Transverse colon (tissue), 4 donors: ENCODE measurements at regions not wholly inside any gene's neighbourhood (a gene's known extent, or its start where the extent isn't known, plus 50 kb on each side); places are given as distances from the start of the nearest gene placed in this dataset.

Experiments
- CTCF ChIP-seq, 5 experiments: fragments of 200-600 bp in 3 of 5; fragments of 450-650 bp in 2 of 5; sonication (generic) in 3 of 5; IDR thresholded peaks; 1 replicate in 2 of 5; 2 replicates in 3 of 5; pipeline ENCODE4 v1.5.1; 2016 to 2017; ENCODE audit warnings: antibody characterized with exemption in 5 of 5, inconsistent platforms in 3 of 5, mild to moderate bottlenecking in 2 of 5, moderate library complexity in 1 of 5
- POLR2AphosphoS5 ChIP-seq, 3 donors: sonication (generic); formaldehyde crosslinking; IDR thresholded peaks; one replicate each; pipeline ENCODE4 v1.6.1; 2016; ENCODE audit warnings: antibody characterized with exemption in 3 of 3

- no peak for TF ChIP-seq CTCF (IDR thresholded peaks at IDR 0.05)
- no peak for TF ChIP-seq POLR2AphosphoS5 (IDR thresholded peaks at IDR 0.05)
Observed at GRCh38 chr18:51250458-51251024, 53.1 kb upstream of the MEX3C start.
